Esophagus muscularis mucosa (tissue), 3 donors: ENCODE measurements at regions not wholly inside any gene's neighbourhood (a gene's known extent, or its start where the extent isn't known, plus 50 kb on each side); places are given as distances from the start of the nearest gene placed in this dataset.

Source experiments
- CTCF ChIP-seq, 3 experiments: fragments of 200-600 bp in 2 of 3; fragments of 450-650 bp in 1 of 3; sonication (generic) in 2 of 3; IDR thresholded peaks; one replicate each; pipeline ENCODE4 v1.5.1; 2017 to 2019; ENCODE audit warnings: antibody characterized with exemption in 3 of 3, mild to moderate bottlenecking in 2 of 3, moderate library complexity in 1 of 3
- POLR2A ChIP-seq: fragments of 450-650 bp; IDR thresholded peaks from one replicate; pipeline ENCODE4 v1.6.1; 2017; ENCODE audit warnings: antibody characterized with exemption, moderate library complexity, mild to moderate bottlenecking, low read depth
- POLR2AphosphoS5 ChIP-seq, 2 donors: sonication (generic); formaldehyde crosslinking; IDR thresholded peaks; one replicate each; pipeline ENCODE4 v1.6.1; 2017; ENCODE audit warnings: antibody characterized with exemption in 2 of 2

DNA sequence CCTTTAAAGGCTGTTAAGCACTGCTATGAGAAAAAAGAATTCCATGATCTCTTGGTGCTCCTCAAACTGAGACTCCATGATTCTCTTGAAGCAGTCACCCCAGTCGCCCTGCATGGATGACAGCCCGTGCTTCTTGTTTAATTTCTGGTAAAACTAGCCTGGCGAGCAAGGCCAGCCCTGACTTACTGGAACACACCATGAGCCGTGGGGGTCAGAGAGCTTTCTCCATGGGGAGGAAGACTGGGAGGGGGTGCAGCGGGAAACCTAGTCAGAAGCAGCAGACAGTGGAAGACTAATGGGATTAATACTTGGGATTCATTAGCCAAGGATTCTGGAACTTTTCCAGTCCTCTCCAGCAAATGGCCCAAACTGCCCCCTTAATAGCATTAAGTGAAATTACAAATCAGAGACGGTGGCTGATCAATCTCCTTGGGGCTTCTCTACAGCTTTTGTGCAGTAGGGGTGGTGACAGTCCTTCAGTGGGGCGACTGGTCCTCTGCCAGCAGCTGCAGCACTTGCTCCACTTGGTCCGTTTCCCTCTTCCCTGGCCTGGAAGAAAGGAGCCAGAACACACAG is 57.2 kb upstream of the LRRN2 start:
- TF ChIP-seq POLR2A (no peak), CTCF (IDR thresholded peaks at IDR 0.05) (no peak), POLR2AphosphoS5 (IDR thresholded peaks at IDR 0.05) (no peak)
